ENCODE measurements at regions not wholly inside any gene's neighbourhood (a gene's known extent, or its start where the extent isn't known, plus 50 kb on each side); places are given as distances from the start of the nearest gene placed in this dataset.

- Mint-ChIP-seq H3K36me3 (no peaks in the 10 kb centered on the region), H3K27ac (no peak overlapping the region), H3K27me3 (peaks cover 12% of the 10 kb centered on the region), H3K9me3 (ENCODE audit: low read depth) (no peaks in the 10 kb centered on the region), H3K4me1 (no peaks in the 10 kb centered on the region), H3K4me3 (no peak overlapping the region)
- DNase-seq (no peak), ATAC-seq (no peak)
- CTCF ChIA-PET, result no interaction called here
Observed at GRCh38 chr11:27254744-27255446, 108.1 kb downstream of the CCDC34 start.

DNA sequence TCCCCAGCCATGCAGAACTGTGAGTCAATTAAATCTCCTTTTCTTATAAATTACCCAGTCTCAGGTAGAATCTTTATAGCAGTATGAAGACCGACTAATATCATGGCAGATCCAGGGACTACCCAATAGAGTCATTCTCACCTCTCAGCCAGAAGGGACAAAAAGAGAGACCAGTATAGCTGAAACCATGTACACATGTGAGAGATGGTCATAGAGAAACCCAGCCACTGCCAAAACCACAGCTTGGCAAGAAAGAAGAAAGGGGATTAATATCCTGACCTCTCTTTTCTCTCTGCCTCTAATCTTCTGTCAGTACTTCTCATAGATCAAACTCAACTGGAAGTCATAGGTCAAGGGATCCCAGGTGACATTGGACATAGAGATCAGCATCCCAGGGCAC is 109.8 kb downstream of the CCDC34 start:
- Mint-ChIP-seq H3K36me3 (no peaks in the 10 kb centered on the region), H3K27me3 (peaks cover 10% of the 10 kb centered on the region), H3K4me3 (no peak overlapping the region), H3K27ac (no peak overlapping the region), H3K4me1 (no peaks in the 10 kb centered on the region), H3K9me3 (ENCODE audit: low read depth) (no peaks in the 10 kb centered on the region)
- ATAC-seq, result no peak
- CTCF ChIA-PET, result no interaction called here
- DNase-seq, result no peak

DNA sequence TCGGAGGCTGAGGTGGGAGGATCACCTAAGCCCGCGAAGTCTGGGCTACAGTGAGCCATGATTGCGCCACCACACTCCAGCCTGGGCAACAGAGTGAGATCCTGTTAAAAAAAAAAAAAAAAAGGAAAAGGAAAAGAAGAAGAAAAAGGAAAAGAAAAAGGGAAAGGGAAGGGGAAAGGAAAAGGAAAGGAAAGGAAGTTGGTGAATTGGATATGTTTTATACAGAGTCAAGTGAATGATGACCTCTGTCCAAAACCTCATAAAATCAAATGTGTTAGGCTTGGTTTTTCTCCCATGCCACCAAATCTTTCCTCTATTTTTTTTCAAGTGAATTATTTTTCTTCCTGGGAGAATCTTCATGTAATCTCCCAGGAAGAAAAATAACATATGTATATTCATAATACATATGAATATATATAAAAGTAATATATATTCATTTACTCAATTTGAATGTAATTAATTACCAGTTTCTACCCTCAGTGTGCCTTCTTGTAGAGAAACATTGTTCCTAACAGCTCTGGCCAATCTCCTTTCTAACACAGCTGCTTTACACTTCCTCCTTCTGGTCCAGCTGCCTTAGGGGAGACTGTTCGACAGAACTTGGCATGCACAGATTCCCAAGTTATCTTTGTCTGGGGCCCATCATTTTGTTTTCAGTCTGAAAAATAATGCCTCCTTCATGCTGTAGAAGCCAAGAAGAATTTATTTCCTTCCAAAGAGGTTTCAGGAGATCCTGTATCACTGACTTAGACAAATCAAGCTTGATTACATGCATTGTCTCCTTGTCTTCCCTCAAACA is 111.9 kb downstream of the CCDC34 start:
- no peaks in the 10 kb centered on the region for H3K4me1 Mint-ChIP-seq
- H3K27me3 Mint-ChIP-seq, result peaks cover 4% of the 10 kb centered on the region
- DNase-seq, result no peak
- H3K36me3 Mint-ChIP-seq, result no peaks in the 10 kb centered on the region
- CTCF ChIA-PET, result no interaction called here
- no peak for ATAC-seq
- H3K4me3 Mint-ChIP-seq, result no peak overlapping the region
- H3K9me3 Mint-ChIP-seq (ENCODE audit: low read depth), result no peaks in the 10 kb centered on the region
- no peak overlapping the region for H3K27ac Mint-ChIP-seq

- Mint-ChIP-seq H3K9me3 (ENCODE audit: low read depth) (no peaks in the 10 kb centered on the region), H3K27ac (no peak overlapping the region), H3K27me3 (peaks cover 1% of the 10 kb centered on the region), H3K4me3 (no peak overlapping the region), H3K36me3 (no peaks in the 10 kb centered on the region), H3K4me1 (no peaks in the 10 kb centered on the region)
- DNase-seq (no peak), ATAC-seq (no peak)
- CTCF ChIA-PET, result interaction anchor here (1.2 kb wide), 1 partner anchor 8 kb away, joined by 3 read pairs; no protein-coding TSS in a partner anchor
Observed at GRCh38 chr11:27248576-27249509, 114.2 kb downstream of the CCDC34 start.

DNA sequence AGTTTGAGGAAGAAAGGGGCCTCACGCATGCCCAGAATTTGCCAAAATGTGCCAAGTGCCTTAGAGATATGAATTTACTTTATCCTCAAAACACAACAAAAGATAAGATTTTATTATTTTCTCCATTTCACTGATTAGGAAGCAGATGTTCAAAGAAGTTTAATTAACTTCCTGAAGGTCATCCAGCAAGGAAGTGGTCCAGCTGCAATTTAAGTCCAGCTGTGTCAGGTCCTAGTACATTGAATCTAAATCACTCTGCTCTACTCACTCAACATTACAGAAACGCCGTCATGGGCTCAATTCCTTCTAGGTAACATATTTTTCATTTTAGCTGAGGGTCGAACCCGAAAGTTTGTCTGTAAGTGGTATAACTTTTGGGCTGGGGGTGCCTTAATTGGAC is 115.4 kb downstream of the CCDC34 start:
- ATAC-seq (no peak), DNase-seq (no peak)
- H3K36me3 Mint-ChIP-seq, result no peaks in the 10 kb centered on the region
- H3K4me1 Mint-ChIP-seq, result no peaks in the 10 kb centered on the region
- peaks cover 4% of the 10 kb centered on the region for H3K27me3 Mint-ChIP-seq
- H3K4me3 Mint-ChIP-seq, result no peak overlapping the region
- no peak overlapping the region for H3K27ac Mint-ChIP-seq
- CTCF ChIA-PET, result interaction anchor here (1.2 kb wide), 1 partner anchor 9 kb away, joined by 3 read pairs; no protein-coding TSS in a partner anchor
- H3K9me3 Mint-ChIP-seq (ENCODE audit: low read depth), result no peaks in the 10 kb centered on the region

- H3K27ac Mint-ChIP-seq, result no peak overlapping the region
- H3K4me3 Mint-ChIP-seq, result no peak overlapping the region
- CTCF ChIA-PET, result no interaction called here
- no peak for DNase-seq
- no peak for ATAC-seq
- no peaks in the 10 kb centered on the region for H3K36me3 Mint-ChIP-seq
- H3K4me1 Mint-ChIP-seq, result no peaks in the 10 kb centered on the region
- no peaks in the 10 kb centered on the region for H3K9me3 Mint-ChIP-seq (ENCODE audit: low read depth)
- H3K27me3 Mint-ChIP-seq, result peaks cover 10% of the 10 kb centered on the region
Observed at GRCh38 chr11:27246925-27247324, 116.1 kb downstream of the CCDC34 start.

GRCh38 chr11:27244900-27245299 is 118.1 kb downstream of the CCDC34 start:
- ATAC-seq (no peak), DNase-seq (no peak)
- H3K9me3 Mint-ChIP-seq (ENCODE audit: low read depth), result no peaks in the 10 kb centered on the region
- H3K36me3 Mint-ChIP-seq, result no peaks in the 10 kb centered on the region
- H3K27ac Mint-ChIP-seq, result no peak overlapping the region
- CTCF ChIA-PET, result no interaction called here
- H3K27me3 Mint-ChIP-seq, result peaks cover 12% of the 10 kb centered on the region
- H3K4me1 Mint-ChIP-seq, result no peaks in the 10 kb centered on the region
- no peak overlapping the region for H3K4me3 Mint-ChIP-seq

DNA sequence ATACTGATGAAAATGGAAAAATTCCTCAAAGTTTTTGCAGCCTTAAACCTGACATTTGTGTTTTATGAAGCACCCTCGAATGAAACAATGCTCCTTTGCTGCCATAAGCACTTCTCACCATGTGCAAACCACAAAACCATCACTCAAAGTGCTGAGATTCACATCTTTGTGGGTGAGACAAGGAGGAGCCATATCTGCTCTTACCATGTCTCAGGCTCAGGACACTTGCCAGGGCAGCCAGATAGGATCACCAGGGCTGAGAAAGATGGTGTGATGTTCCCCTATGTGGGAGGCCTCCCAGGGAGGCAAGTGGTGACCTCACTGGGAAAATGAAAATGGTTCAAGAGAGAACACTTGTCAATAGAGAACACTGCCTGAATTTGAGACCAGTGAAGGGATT is 120.4 kb downstream of the CCDC34 start:
- DNase-seq (no peak), ATAC-seq (no peak)
- Mint-ChIP-seq H3K36me3 (no peaks in the 10 kb centered on the region), H3K4me3 (no peak overlapping the region), H3K27me3 (peaks cover 16% of the 10 kb centered on the region), H3K9me3 (ENCODE audit: low read depth) (no peaks in the 10 kb centered on the region), H3K4me1 (no peaks in the 10 kb centered on the region), H3K27ac (no peak overlapping the region)
- CTCF ChIA-PET, result no interaction called here

DNA sequence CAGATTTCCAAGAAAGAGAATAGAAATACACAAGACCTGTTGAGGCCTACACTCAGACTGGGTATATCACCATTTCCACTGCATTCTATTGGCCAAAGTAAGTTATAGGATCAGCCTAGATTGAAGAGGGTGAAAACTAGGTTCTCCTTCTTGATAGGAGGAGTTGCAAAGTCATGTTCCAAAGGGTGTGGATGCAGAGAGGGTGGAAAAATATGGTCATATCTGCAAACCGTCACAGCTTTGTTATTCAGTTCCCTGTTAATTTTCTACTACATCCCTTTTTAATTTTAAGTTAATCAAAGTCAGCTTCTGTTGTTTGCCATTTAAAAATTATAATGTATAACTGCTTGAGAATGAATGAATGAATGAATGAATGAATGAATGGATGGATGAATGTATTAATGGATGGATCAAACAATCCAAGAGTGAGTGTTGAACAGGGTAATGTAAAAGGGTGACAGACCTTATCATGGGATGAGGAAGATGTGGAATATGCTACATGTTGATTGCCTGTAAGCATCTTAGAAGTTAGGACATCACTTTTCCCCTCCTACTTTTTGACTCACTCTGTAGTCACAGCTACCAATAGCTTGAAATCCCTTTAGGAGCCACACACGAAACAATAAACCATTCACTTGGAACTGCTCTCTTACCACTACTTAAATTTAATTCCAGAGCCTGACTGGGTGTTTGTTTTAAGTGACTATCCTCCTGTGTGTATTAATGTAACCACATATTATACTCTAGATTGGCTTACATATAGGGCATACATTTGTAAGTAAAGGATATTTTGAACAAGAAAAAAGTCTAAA is 121.5 kb downstream of the CCDC34 start:
- no peak overlapping the region for H3K4me3 Mint-ChIP-seq

GRCh38 chr11:27239305-27239942 is 123.6 kb downstream of the CCDC34 start:
- H3K27me3 Mint-ChIP-seq, result peaks cover 16% of the 10 kb centered on the region
- no peaks in the 10 kb centered on the region for H3K9me3 Mint-ChIP-seq (ENCODE audit: low read depth)
- no peak overlapping the region for H3K27ac Mint-ChIP-seq
- no peaks in the 10 kb centered on the region for H3K4me1 Mint-ChIP-seq
- DNase-seq, result no peak
- no peak for ATAC-seq
- H3K36me3 Mint-ChIP-seq, result no peaks in the 10 kb centered on the region
- no peak overlapping the region for H3K4me3 Mint-ChIP-seq
- CTCF ChIA-PET, result interaction anchor here (1.3 kb wide), 1 partner anchor 246 kb away, joined by 3 read pairs; no protein-coding TSS in a partner anchor

More for the DNA sequence above, 121.5 kb downstream of the CCDC34 start:
- no peak for ATAC-seq
- Mint-ChIP-seq H3K27ac (no peak overlapping the region), H3K9me3 (ENCODE audit: low read depth) (no peaks in the 10 kb centered on the region), H3K36me3 (no peaks in the 10 kb centered on the region), H3K4me1 (no peaks in the 10 kb centered on the region), H3K27me3 (peaks cover 16% of the 10 kb centered on the region)
- no peak for DNase-seq
- CTCF ChIA-PET, result no interaction called here

GRCh38 chr11:27238811-27239210 is 124.2 kb downstream of the CCDC34 start:
- Mint-ChIP-seq H3K36me3 (no peaks in the 10 kb centered on the region), H3K9me3 (ENCODE audit: low read depth) (no peaks in the 10 kb centered on the region), H3K27me3 (peaks cover 15% of the 10 kb centered on the region), H3K4me3 (no peak overlapping the region), H3K27ac (no peak overlapping the region), H3K4me1 (no peaks in the 10 kb centered on the region)
- no peak for DNase-seq
- CTCF ChIA-PET, result no interaction called here
- ATAC-seq, result no peak

DNA sequence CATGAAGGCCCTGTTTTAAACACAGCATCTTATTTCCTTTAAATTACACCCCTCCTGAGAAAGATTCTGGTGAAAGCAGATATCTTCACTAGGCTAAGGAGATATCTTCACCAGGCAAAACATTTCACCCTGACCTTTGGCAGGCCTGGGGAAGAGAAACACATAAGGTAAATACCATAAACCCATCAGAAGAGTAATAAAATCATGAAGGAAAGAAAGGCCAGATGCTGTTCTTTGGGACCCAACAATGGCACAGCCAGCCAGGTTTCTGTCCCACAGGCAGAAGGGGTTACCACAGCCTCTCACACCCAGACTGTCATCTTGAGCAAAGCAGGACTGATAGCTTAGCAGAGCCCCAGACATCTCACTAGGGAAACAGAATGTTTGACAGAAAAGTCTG is 125.4 kb downstream of the CCDC34 start:
- DNase-seq, result no peak
- CTCF ChIA-PET, result no interaction called here
- no peak overlapping the region for H3K27ac Mint-ChIP-seq
- no peaks in the 10 kb centered on the region for H3K4me1 Mint-ChIP-seq
- no peak overlapping the region for H3K4me3 Mint-ChIP-seq
- no peak for ATAC-seq
- peaks cover 12% of the 10 kb centered on the region for H3K27me3 Mint-ChIP-seq
- no peaks in the 10 kb centered on the region for H3K9me3 Mint-ChIP-seq (ENCODE audit: low read depth)
- H3K36me3 Mint-ChIP-seq, result no peaks in the 10 kb centered on the region

All from activated CD8-positive, alpha-beta memory T cell treated with anti-CD3 and anti-CD28 coated beads, Interleukin-2, amount 10 ng/mL, durations not matched to agents 7 days and 5 days (primary cell).